H9 (cell line): ENCODE measurements at regions not wholly inside any gene's neighbourhood (a gene's known extent, or its start where the extent isn't known, plus 50 kb on each side); places are given as distances from the start of the nearest gene placed in this dataset.
"Not testable (repeated sequence)": the region's sequence is repeated elsewhere in the genome, so short reads cannot be mapped to it uniquely, and the experiment has no call there.

Experiments used
- DNase-seq: peaks from one replicate; pipeline ENCODE4 v3.0.0-alpha.2; 2017
- H2AFZ ChIP-seq: one replicate; pipeline ENCODE4 v1.6.1; 2013; ENCODE audit warnings: mild to moderate bottlenecking, low read length, control low read depth, moderate library complexity
- H2AK5ac ChIP-seq: 2 replicates; pipeline ENCODE4 v1.6.1; 2013; ENCODE audit warnings: low read length, control low read depth, mixed read lengths; ENCODE audit not compliant: insufficient read length
- H2BK120ac ChIP-seq: one replicate; pipeline ENCODE4 v1.6.1; 2013; ENCODE audit warnings: low read depth, mild to moderate bottlenecking, low read length, control low read depth, inconsistent platforms; ENCODE audit not compliant: poor library complexity, severe bottlenecking
- H2BK12ac ChIP-seq: 2 replicates; pipeline ENCODE4 v1.6.1; 2013; ENCODE audit warnings: low read length, control low read depth, mixed read lengths, low read depth; ENCODE audit not compliant: insufficient read length
- H2BK15ac ChIP-seq: 2 replicates; pipeline ENCODE4 v1.6.1; 2013; ENCODE audit warnings: low read depth, low read length, control low read depth
- H2BK20ac ChIP-seq: one replicate; pipeline ENCODE4 v1.6.1; 2013; ENCODE audit warnings: low read depth, mild to moderate bottlenecking, low read length, control low read depth, inconsistent platforms; ENCODE audit not compliant: poor library complexity, severe bottlenecking
- H2BK5ac ChIP-seq: 2 replicates; pipeline ENCODE4 v1.6.1; 2013; ENCODE audit warnings: low read length, control low read depth, mixed read lengths; ENCODE audit not compliant: insufficient read length
- H3K14ac ChIP-seq: 2 replicates; pipeline ENCODE4 v1.6.1; 2013; ENCODE audit warnings: low read length, control low read depth; ENCODE audit not compliant: insufficient read depth
- H3K18ac ChIP-seq: 2 replicates; pipeline ENCODE4 v1.6.1; 2013; ENCODE audit warnings: low read depth, mild to moderate bottlenecking, mixed read lengths, low read length, control low read depth; ENCODE audit not compliant: insufficient read length
- H3K23ac ChIP-seq: 2 replicates; pipeline ENCODE4 v1.6.1; 2013; ENCODE audit warnings: low read length, control low read depth, mixed read lengths, low read depth; ENCODE audit not compliant: insufficient read length
- H3K23me2 ChIP-seq: 2 replicates; pipeline ENCODE4 v1.6.1; 2013; ENCODE audit warnings: low read depth, mild to moderate bottlenecking, mixed read lengths, low read length, control low read depth; ENCODE audit not compliant: insufficient read length, poor library complexity, severe bottlenecking
- H3K27ac ChIP-seq: 2 replicates; pipeline ENCODE4 v1.5.1; 2013; ENCODE audit warnings: low read length, control low read depth, mixed read lengths, low read depth; ENCODE audit not compliant: insufficient read length
- H3K27me3 ChIP-seq: 2 replicates; pipeline ENCODE4 v1.6.1; 2013; ENCODE audit warnings: low read length, control low read depth, inconsistent platforms; ENCODE audit not compliant: insufficient read depth
- H3K4ac ChIP-seq: 2 replicates; pipeline ENCODE4 v1.6.1; 2013; ENCODE audit warnings: low read depth, mild to moderate bottlenecking, control low read depth, inconsistent platforms, low read length, moderate library complexity
- H3K4me1 ChIP-seq: 2 replicates; pipeline ENCODE4 v1.6.1; 2013; ENCODE audit warnings: low read length, control low read depth, inconsistent platforms; ENCODE audit not compliant: insufficient read depth
- H3K4me2 ChIP-seq: 2 replicates; pipeline ENCODE4 v1.6.1; 2013; ENCODE audit warnings: low read length, control low read depth, mixed read lengths; ENCODE audit not compliant: insufficient read length, insufficient read depth
- H3K56ac ChIP-seq: 2 replicates; pipeline ENCODE4 v1.6.1; 2013; ENCODE audit warnings: low read depth, mild to moderate bottlenecking, mixed read lengths, low read length, control low read depth; ENCODE audit not compliant: insufficient read length
- H3K79me1 ChIP-seq: 2 replicates; pipeline ENCODE4 v1.6.1; 2013; ENCODE audit warnings: low read depth, mild to moderate bottlenecking, moderate library complexity, low read length, control low read depth, inconsistent platforms; ENCODE audit not compliant: insufficient read depth, poor library complexity, severe bottlenecking
- H3K79me2 ChIP-seq: 2 replicates; pipeline ENCODE4 v1.6.1; 2013; ENCODE audit warnings: low read length, control low read depth, inconsistent platforms; ENCODE audit not compliant: insufficient read depth
- H3K9ac ChIP-seq: 2 replicates; pipeline ENCODE4 v1.6.1; 2013; ENCODE audit warnings: low read length, control low read depth, mixed read lengths; ENCODE audit not compliant: insufficient read length; ENCODE audit errors: extremely low read depth
- H3K9me3 ChIP-seq: one replicate; pipeline ENCODE4 v1.6.1; 2013; ENCODE audit warnings: low read depth, low read length, inconsistent platforms; ENCODE audit not compliant: control insufficient read depth
- H3T11ph ChIP-seq: one replicate; pipeline ENCODE4 v1.6.1; 2013; ENCODE audit warnings: mild to moderate bottlenecking, low read length, control low read depth, inconsistent platforms
- H4K20me1 ChIP-seq: one replicate; pipeline ENCODE4 v1.6.1; 2013; ENCODE audit not compliant: control insufficient read depth, insufficient read length, insufficient read depth
- H4K5ac ChIP-seq: 2 replicates; pipeline ENCODE4 v1.6.1; 2013; ENCODE audit warnings: low read depth, mild to moderate bottlenecking, mixed read lengths, low read length, control low read depth; ENCODE audit not compliant: insufficient read length
- H4K8ac ChIP-seq: replicated peaks from 2 replicates; pipeline ENCODE4 v1.6.1; 2013; ENCODE audit warnings: low read length, control low read depth, mixed read lengths, low read depth; ENCODE audit not compliant: insufficient read length
- H4K91ac ChIP-seq: 2 replicates; pipeline ENCODE4 v1.6.1; 2013; ENCODE audit warnings: low read depth, mild to moderate bottlenecking, moderate library complexity, mixed read lengths, low read length, control low read depth; ENCODE audit not compliant: insufficient read length
- H3K27ac Mint-ChIP-seq, 3 experiments: 2 replicates in 2 of 3; 3 replicates in 1 of 3; pipeline ENCODE4 v1.8.0; 2020 to 2021; ENCODE audit warnings: mixed read lengths in 3 of 3, mild to moderate bottlenecking in 1 of 3, moderate library complexity in 1 of 3
- H3K27me3 Mint-ChIP-seq: 2 replicates; pipeline ENCODE4 v1.8.0; 2021; ENCODE audit warnings: low read depth, mild to moderate bottlenecking, moderate library complexity, mixed read lengths
- H3K36me3 Mint-ChIP-seq, 3 experiments: 2 replicates in 2 of 3; 3 replicates in 1 of 3; pipeline ENCODE4 v1.8.0; 2020 to 2021; ENCODE audit warnings: low read depth in 3 of 3, mixed read lengths in 3 of 3; ENCODE audit not compliant: insufficient read depth in 1 of 3
- H3K4me1 Mint-ChIP-seq, 2 experiments: 2 replicates each; pipeline ENCODE4 v1.8.0; 2020; ENCODE audit warnings: mixed read lengths in 2 of 2
- H3K4me3 Mint-ChIP-seq, 2 experiments: 2 replicates in 1 of 2; 3 replicates in 1 of 2; pipeline ENCODE4 v1.8.0; 2020 to 2021; ENCODE audit warnings: mild to moderate bottlenecking in 2 of 2, mixed read lengths in 2 of 2, moderate library complexity in 1 of 2
- H3K9me3 Mint-ChIP-seq, 2 experiments: 2 replicates in 1 of 2; 3 replicates in 1 of 2; pipeline ENCODE4 v1.8.0; 2020; ENCODE audit warnings: mild to moderate bottlenecking in 2 of 2, mixed read lengths in 2 of 2, moderate library complexity in 1 of 2
- WGBS: extraction: QIAGEN DNeasy Blood & Tissue Kit; methylation state at CpG from one replicate; pipeline ENCODE4 v1.1.7; 2013; ENCODE audit warnings: missing lambda C conversion rate, low lambda C conversion rate, mixed read lengths; ENCODE audit not compliant: insufficient read length; ENCODE audit errors: extremely low coverage; 5-methylcytosine and 5-hydroxymethylcytosine counted together

DNA sequence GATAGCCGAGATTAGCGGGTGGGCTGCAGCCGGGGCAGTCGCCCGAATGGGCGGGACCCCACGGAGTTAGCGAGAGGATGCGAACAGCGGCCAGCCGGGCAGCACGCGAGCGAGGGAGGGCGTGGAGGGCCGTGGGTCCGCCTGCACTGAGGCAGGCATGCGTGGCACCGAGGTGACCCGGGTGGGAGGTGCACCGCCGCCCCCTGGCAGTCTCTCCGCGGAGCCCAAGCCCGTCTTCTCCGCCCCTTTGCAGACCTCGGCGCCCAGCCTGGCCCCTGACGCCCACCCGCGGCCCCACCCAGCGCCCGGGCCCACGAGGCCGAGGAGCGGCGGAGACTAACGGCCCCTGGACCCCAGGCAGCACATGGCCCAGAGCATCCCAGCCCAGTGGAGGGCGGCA, 266.7 kb upstream of the PLCXD1 start:
- not testable (repeated sequence) for H3K4me3 Mint-ChIP-seq, H3K9me3 ChIP-seq, H3K27me3 Mint-ChIP-seq, H2BK120ac ChIP-seq, H3K4me1 ChIP-seq, H3K14ac ChIP-seq, H3K36me3 Mint-ChIP-seq, H4K8ac ChIP-seq, H3K9ac ChIP-seq, H3K23ac ChIP-seq, H2BK20ac ChIP-seq, H3T11ph ChIP-seq, H3K79me1 ChIP-seq, H4K20me1 ChIP-seq, H4K5ac ChIP-seq, H3K27ac Mint-ChIP-seq, H3K4ac ChIP-seq, H2AK5ac ChIP-seq, H3K4me2 ChIP-seq, H4K91ac ChIP-seq, H3K27me3 ChIP-seq, H2BK12ac ChIP-seq, H2AFZ ChIP-seq, H3K18ac ChIP-seq, DNase-seq, H2BK5ac ChIP-seq, H3K4me1 Mint-ChIP-seq, H3K27ac ChIP-seq, H3K79me2 ChIP-seq, H3K23me2 ChIP-seq, H3K9me3 Mint-ChIP-seq, H3K56ac ChIP-seq, H2BK15ac ChIP-seq
- no CpG with 5 or more reads among the region's 39 CpGs for whole genome bisulfite sequencing

DNA sequence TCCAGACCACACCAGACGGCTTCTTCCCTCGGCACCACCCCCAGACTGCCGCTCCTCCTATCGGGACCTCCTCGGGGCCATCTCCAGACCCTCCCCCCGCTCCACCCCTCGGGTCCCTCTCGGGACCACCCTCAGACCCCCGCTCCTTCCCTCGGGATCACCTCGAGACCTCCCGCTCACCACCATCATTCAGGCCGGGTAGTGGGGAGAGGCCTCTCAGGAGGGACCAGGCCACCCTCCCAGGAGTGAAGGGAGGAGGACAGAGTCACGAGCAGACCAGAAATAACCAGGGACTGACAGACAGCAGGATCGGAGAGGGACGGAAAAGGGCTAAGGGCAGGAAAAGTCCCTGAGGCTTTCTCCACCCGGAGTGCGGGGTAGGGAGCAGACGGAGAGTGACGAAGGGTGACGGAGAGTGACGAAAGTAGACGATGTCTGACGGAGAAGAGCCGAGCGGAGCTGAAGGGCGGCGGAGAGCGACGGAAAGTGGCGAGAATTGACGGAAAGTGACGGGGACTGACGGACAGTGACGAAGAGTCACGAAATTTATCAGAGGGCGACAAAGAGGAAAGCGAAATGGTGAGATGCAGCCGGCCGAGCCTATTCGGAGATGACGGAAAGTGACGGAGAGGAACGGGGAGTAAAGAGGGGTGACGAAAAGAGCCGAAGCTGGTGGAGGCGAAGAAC, 262.3 kb upstream of the PLCXD1 start:
- not testable (repeated sequence) for H3K9ac ChIP-seq, H2BK15ac ChIP-seq, H2BK20ac ChIP-seq, H3K23ac ChIP-seq, H2BK120ac ChIP-seq, DNase-seq, H3K4me1 Mint-ChIP-seq, H3K14ac ChIP-seq, H3K79me1 ChIP-seq, H3K4ac ChIP-seq, H3K9me3 Mint-ChIP-seq, H3K36me3 Mint-ChIP-seq, H4K5ac ChIP-seq, H4K91ac ChIP-seq, H4K8ac ChIP-seq, H3T11ph ChIP-seq, H4K20me1 ChIP-seq, H3K27ac Mint-ChIP-seq, H3K4me2 ChIP-seq, H3K79me2 ChIP-seq, H3K27me3 Mint-ChIP-seq, H3K27me3 ChIP-seq, H2BK12ac ChIP-seq, H2BK5ac ChIP-seq, H3K23me2 ChIP-seq, H3K18ac ChIP-seq, H2AFZ ChIP-seq, H3K9me3 ChIP-seq, H3K56ac ChIP-seq, H3K4me3 Mint-ChIP-seq, H3K4me1 ChIP-seq, H3K27ac ChIP-seq, H2AK5ac ChIP-seq
- WGBS = no CpG with 5 or more reads among the region's 47 CpGs
